ENCODE measurements at regions not wholly inside any gene's neighbourhood (a gene's known extent, or its start where the extent isn't known, plus 50 kb on each side); places are given as distances from the start of the nearest gene placed in this dataset.

- no peak for TF ChIP-seq CTCF (IDR thresholded peaks at IDR 0.05; ENCODE audit: insufficient read depth, missing control alignments)
- FAIRE-seq (no peak), DNase-seq (ENCODE audit: insufficient read length, low spot score) (no peak)
Observed at GRCh38 chr16:86449446-86450095, 60.8 kb upstream of the FOXF1 start.

GRCh38 chr16:86450691-86451090 lies 59.6 kb upstream of the FOXF1 start:
- FAIRE-seq (no peak), DNase-seq (ENCODE audit: insufficient read length, low spot score) (no peak)
- TF ChIP-seq CTCF (IDR thresholded peaks at IDR 0.05; ENCODE audit: insufficient read depth, missing control alignments): no peak

- FAIRE-seq (no peak), DNase-seq (ENCODE audit: insufficient read length, low spot score) (no peak)
- TF ChIP-seq CTCF (IDR thresholded peaks at IDR 0.05; ENCODE audit: insufficient read depth, missing control alignments): no peak
Observed at GRCh38 chr16:86452451-86452850, 57.9 kb upstream of the FOXF1 start.

- DNase-seq (ENCODE audit: insufficient read length, low spot score): no peak
- no peak for FAIRE-seq
- no peak for TF ChIP-seq CTCF (IDR thresholded peaks at IDR 0.05; ENCODE audit: insufficient read depth, missing control alignments)
Observed at GRCh38 chr16:86455116-86455515, 55.2 kb upstream of the FOXF1 start.

GRCh38 chr16:86455640-86456039 lies 54.7 kb upstream of the FOXF1 start:
- no peak for FAIRE-seq
- no peak for DNase-seq (ENCODE audit: insufficient read length, low spot score)

GRCh38 chr16:86457501-86458148 lies 52.7 kb upstream of the FOXF1 start:
- DNase-seq (ENCODE audit: insufficient read length, low spot score) (no peak), FAIRE-seq (no peak)

More at GRCh38 chr16:86455640-86456039, 54.7 kb upstream of the FOXF1 start:
- no peak for TF ChIP-seq CTCF (IDR thresholded peaks at IDR 0.05; ENCODE audit: insufficient read depth, missing control alignments)

More at GRCh38 chr16:86457501-86458148, 52.7 kb upstream of the FOXF1 start:
- TF ChIP-seq CTCF (IDR thresholded peaks at IDR 0.05; ENCODE audit: insufficient read depth, missing control alignments): no peak
